HS-5 (cell line): ENCODE measurements at regions not wholly inside any gene's neighbourhood (a gene's known extent, or its start where the extent isn't known, plus 50 kb on each side); places are given as distances from the start of the nearest gene placed in this dataset.

Source experiments
- DNase-seq: peaks from one replicate; pipeline ENCODE4 v3.0.0-alpha.2; 2012; ENCODE audit warnings: low read depth

GRCh38 chr16:35733971-35734702 lies 2274.7 kb downstream of the TP53TG3F start:
- no peak for DNase-seq

GRCh38 chr16:35734728-35735402 lies 2275.5 kb downstream of the TP53TG3F start:
- no peak for DNase-seq

GRCh38 chr16:35735403-35736251 lies 2276.2 kb downstream of the TP53TG3F start:
- no peak for DNase-seq

GRCh38 chr16:35736546-35736945 lies 2277.1 kb downstream of the TP53TG3F start:
- DNase-seq, result no peak

GRCh38 chr16:35737076-35737475 lies 2277.7 kb downstream of the TP53TG3F start:
- DNase-seq, result no peak

- no peak for DNase-seq
Measured at GRCh38 chr16:35741546-35741945, 2282.1 kb downstream of the TP53TG3F start.

GRCh38 chr16:35743101-35743692 lies 2283.8 kb downstream of the TP53TG3F start:
- no peak for DNase-seq

GRCh38 chr16:35744084-35744483 lies 2284.7 kb downstream of the TP53TG3F start:
- DNase-seq, result no peak

- DNase-seq, result no peak
Measured at GRCh38 chr16:35744726-35745125, 2285.3 kb downstream of the TP53TG3F start.

GRCh38 chr16:35745191-35745590 lies 2285.8 kb downstream of the TP53TG3F start:
- no peak for DNase-seq

GRCh38 chr16:35745821-35746248 lies 2286.4 kb downstream of the TP53TG3F start:
- no peak for DNase-seq

- DNase-seq, result no peak
Measured at GRCh38 chr16:35746281-35746962, 2287.0 kb downstream of the TP53TG3F start.

- DNase-seq, result no peak
Measured at GRCh38 chr16:35746963-35747657, 2287.7 kb downstream of the TP53TG3F start.

GRCh38 chr16:35747658-35748455 lies 2288.4 kb downstream of the TP53TG3F start:
- DNase-seq, result no peak

- DNase-seq, result no peak
Measured at GRCh38 chr16:35748621-35749252, 2289.3 kb downstream of the TP53TG3F start.

GRCh38 chr16:35749253-35750141 lies 2290.1 kb downstream of the TP53TG3F start:
- DNase-seq, result no peak

GRCh38 chr16:35750157-35750689 lies 2290.8 kb downstream of the TP53TG3F start:
- no peak for DNase-seq

- no peak for DNase-seq
Measured at GRCh38 chr16:35750701-35751104, 2291.3 kb downstream of the TP53TG3F start.
